GM21515 (cell line): ENCODE measurements at regions not wholly inside any gene's neighbourhood (a gene's known extent, or its start where the extent isn't known, plus 50 kb on each side); places are given as distances from the start of the nearest gene placed in this dataset.
"Not testable (repeated sequence)": the region's sequence is repeated elsewhere in the genome, so short reads cannot be mapped to it uniquely, and the experiment has no call there.

Experiments
- ATAC-seq: cut with Tn5 transposase; IDR thresholded peaks from one replicate; pipeline ENCODE4 v1.9.1; 2021; ENCODE audit not compliant: unreplicated experiment

GRCh38 chrX:9374555-9374954, 90.3 kb upstream of the TBL1X start:
- no peak for ATAC-seq

- no peak for ATAC-seq
Measured at GRCh38 chrX:9376111-9376510, 88.7 kb upstream of the TBL1X start.

GRCh38 chrX:9377216-9377615, 87.6 kb upstream of the TBL1X start:
- ATAC-seq: not testable (repeated sequence)

GRCh38 chrX:9378980-9379696, 85.7 kb upstream of the TBL1X start:
- ATAC-seq: no peak

GRCh38 chrX:9379697-9380551, 84.9 kb upstream of the TBL1X start:
- no peak for ATAC-seq

GRCh38 chrX:9383655-9384054, 81.2 kb upstream of the TBL1X start:
- no peak for ATAC-seq

GRCh38 chrX:9388450-9388849, 76.4 kb upstream of the TBL1X start:
- no peak for ATAC-seq

- ATAC-seq: no peak
Measured at GRCh38 chrX:9390121-9390520, 74.7 kb upstream of the TBL1X start.

- no peak for ATAC-seq
Measured at GRCh38 chrX:9390693-9391368, 74.0 kb upstream of the TBL1X start.

- ATAC-seq: no peak
Measured at GRCh38 chrX:9392445-9392844, 72.4 kb upstream of the TBL1X start.

- ATAC-seq: no peak
Measured at GRCh38 chrX:9393571-9393970, 71.3 kb upstream of the TBL1X start.

- no peak for ATAC-seq
Measured at GRCh38 chrX:9394212-9394611, 70.6 kb upstream of the TBL1X start.

GRCh38 chrX:9396930-9397329, 67.9 kb upstream of the TBL1X start:
- no peak for ATAC-seq

GRCh38 chrX:9401051-9401450, 63.8 kb upstream of the TBL1X start:
- no peak for ATAC-seq

GRCh38 chrX:9403374-9403773, 61.5 kb upstream of the TBL1X start:
- ATAC-seq: no peak

- not testable (repeated sequence) for ATAC-seq
Measured at GRCh38 chrX:9405635-9406034, 59.2 kb upstream of the TBL1X start.

- ATAC-seq: not testable (repeated sequence)
Measured at GRCh38 chrX:9410889-9411288, 54.0 kb upstream of the TBL1X start.

- not testable (repeated sequence) for ATAC-seq
Measured at GRCh38 chrX:9411682-9412081, 53.2 kb upstream of the TBL1X start.

- no peak for ATAC-seq
Measured at GRCh38 chrX:9414416-9414815, 50.4 kb upstream of the TBL1X start.
